ENCODE measurements at regions not wholly inside any gene's neighbourhood (a gene's known extent, or its start where the extent isn't known, plus 50 kb on each side); places are given as distances from the start of the nearest gene placed in this dataset.

DNA sequence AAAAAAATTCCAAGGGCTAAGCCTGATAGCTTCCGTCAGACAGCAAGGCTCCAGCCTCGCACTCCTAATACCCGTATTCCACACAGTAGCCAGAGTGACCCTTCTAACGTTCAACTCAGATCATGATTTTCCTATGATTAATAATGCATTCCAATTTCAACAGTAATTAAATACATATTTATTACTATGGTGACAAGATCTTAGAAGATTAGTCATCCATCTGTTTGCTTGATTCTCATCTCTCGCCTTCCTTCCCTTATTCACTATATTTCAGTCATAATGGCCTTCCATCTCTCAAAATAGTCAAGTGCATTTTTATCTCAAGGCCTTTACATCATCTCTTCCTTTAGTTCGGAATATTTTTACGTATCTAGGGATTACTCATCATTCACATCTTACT is 621.2 kb upstream of the SPRY2 start:
- no peaks in the 10 kb centered on the region for H3K36me3 ChIP-seq
- 91 to 96% methylated on average over 7 of the region's 7 CpGs for WGBS, 2 donors
- no peak overlapping the region for H3K4me3 ChIP-seq
- H3K27ac ChIP-seq, result no peak overlapping the region
- TF ChIP-seq POLR2AphosphoS5 (IDR thresholded peaks at IDR 0.05), result no peak
- TF ChIP-seq, protein P1, sequence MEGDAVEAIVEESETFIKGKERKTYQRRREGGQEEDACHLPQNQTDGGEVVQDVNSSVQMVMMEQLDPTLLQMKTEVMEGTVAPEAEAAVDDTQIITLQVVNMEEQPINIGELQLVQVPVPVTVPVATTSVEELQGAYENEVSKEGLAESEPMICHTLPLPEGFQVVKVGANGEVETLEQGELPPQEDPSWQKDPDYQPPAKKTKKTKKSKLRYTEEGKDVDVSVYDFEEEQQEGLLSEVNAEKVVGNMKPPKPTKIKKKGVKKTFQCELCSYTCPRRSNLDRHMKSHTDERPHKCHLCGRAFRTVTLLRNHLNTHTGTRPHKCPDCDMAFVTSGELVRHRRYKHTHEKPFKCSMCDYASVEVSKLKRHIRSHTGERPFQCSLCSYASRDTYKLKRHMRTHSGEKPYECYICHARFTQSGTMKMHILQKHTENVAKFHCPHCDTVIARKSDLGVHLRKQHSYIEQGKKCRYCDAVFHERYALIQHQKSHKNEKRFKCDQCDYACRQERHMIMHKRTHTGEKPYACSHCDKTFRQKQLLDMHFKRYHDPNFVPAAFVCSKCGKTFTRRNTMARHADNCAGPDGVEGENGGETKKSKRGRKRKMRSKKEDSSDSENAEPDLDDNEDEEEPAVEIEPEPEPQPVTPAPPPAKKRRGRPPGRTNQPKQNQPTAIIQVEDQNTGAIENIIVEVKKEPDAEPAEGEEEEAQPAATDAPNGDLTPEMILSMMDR (IDR thresholded peaks at IDR 0.05), result no peak
- no peak for TF ChIP-seq EP300 (IDR thresholded peaks at IDR 0.05)
- no peak for TF ChIP-seq POLR2A (IDR thresholded peaks at IDR 0.05)
- no peaks in the 10 kb centered on the region for H3K27me3 ChIP-seq
- intact Hi-C loops (cut with DNase I), result no loop called here
- no peak for DNase-seq
- no peaks in the 10 kb centered on the region for H3K4me1 ChIP-seq
- H3K9me3 ChIP-seq, result no peaks in the 10 kb centered on the region

GRCh38 chr13:80957019-80957655 is 616.2 kb upstream of the SPRY2 start:
- Histone ChIP-seq H3K9me3 (no peaks in the 10 kb centered on the region), H3K36me3 (no peaks in the 10 kb centered on the region), H3K27ac (no peak overlapping the region), H3K4me3 (no peak overlapping the region), H3K27me3 (no peaks in the 10 kb centered on the region), H3K4me1 (no peaks in the 10 kb centered on the region)
- WGBS, 2 donors, result 43 to 47% methylated on average over 3 of the region's 3 CpGs
- intact Hi-C loops (cut with DNase I), result no loop called here
- no peak for TF ChIP-seq EP300 (IDR thresholded peaks at IDR 0.05)
- TF ChIP-seq, protein P1 (IDR thresholded peaks at IDR 0.05), result no peak
- no peak for DNase-seq

GRCh38 chr13:80955501-80955900 is 614.6 kb upstream of the SPRY2 start:
- no peaks in the 10 kb centered on the region for H3K27me3 ChIP-seq
- H3K4me3 ChIP-seq, result no peak overlapping the region
- DNase-seq, result no peak
- H3K4me1 ChIP-seq, result no peaks in the 10 kb centered on the region
- H3K27ac ChIP-seq, result no peak overlapping the region
- TF ChIP-seq POLR2A (IDR thresholded peaks at IDR 0.05), result no peak
- TF ChIP-seq EP300 (IDR thresholded peaks at IDR 0.05), result no peak
- TF ChIP-seq, protein P1 (IDR thresholded peaks at IDR 0.05), result no peak
- TF ChIP-seq POLR2AphosphoS5 (IDR thresholded peaks at IDR 0.05), result no peak
- no peaks in the 10 kb centered on the region for H3K9me3 ChIP-seq
- intact Hi-C loops (cut with DNase I), result no loop called here
- no peaks in the 10 kb centered on the region for H3K36me3 ChIP-seq

DNA sequence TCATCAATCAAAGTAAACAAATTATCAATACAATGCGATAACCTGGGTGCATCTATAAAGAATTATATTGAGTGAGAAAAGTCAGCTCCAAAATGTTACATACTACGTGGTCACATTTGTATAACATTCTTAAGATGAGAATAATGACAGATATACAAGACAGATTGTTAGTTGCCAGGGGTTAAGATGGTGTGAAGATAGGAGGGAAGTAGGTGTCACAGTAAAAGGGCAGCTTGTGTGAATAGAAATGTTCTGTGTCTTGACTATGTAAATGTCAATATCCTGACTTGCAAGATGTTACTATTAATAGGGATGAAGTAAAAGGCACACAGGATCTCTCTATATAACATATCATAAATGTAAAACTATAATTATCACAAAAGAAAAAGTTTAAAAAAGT is 611.2 kb upstream of the SPRY2 start:
- TF ChIP-seq, protein P1 (IDR thresholded peaks at IDR 0.05), result no peak
- TF ChIP-seq EP300 (IDR thresholded peaks at IDR 0.05) (no peak), POLR2AphosphoS5 (IDR thresholded peaks at IDR 0.05) (no peak), POLR2A (IDR thresholded peaks at IDR 0.05) (no peak)
- no peak overlapping the region for H3K4me3 ChIP-seq
- H3K36me3 ChIP-seq, result no peaks in the 10 kb centered on the region
- WGBS, 2 donors, result 85 to 91% methylated on average over 2 of the region's 2 CpGs
- H3K27me3 ChIP-seq, result no peaks in the 10 kb centered on the region
- H3K27ac ChIP-seq, result no peak overlapping the region
- no peaks in the 10 kb centered on the region for H3K9me3 ChIP-seq
- H3K4me1 ChIP-seq, result no peaks in the 10 kb centered on the region
- no peak for DNase-seq
- intact Hi-C loops (cut with DNase I), result no loop called here

Data from sigmoid colon (tissue), 6 donors.